WTC11 (cell line): ENCODE measurements at regions not wholly inside any gene's neighbourhood (a gene's known extent, or its start where the extent isn't known, plus 50 kb on each side); places are given as distances from the start of the nearest gene placed in this dataset.

Source experiments
- ATAC-seq: fragments of 200-7000 bp; cut with Tn5 transposase; 2 replicates; pipeline ENCODE4 v1.10.0; 2021; ENCODE audit warnings: mild to moderate bottlenecking, moderate library complexity
- CTCF ChIA-PET: fragments of 300-600 bp; sonication (Branson Sonifier 250); formaldehyde crosslinking; loops from one replicate; lab custom pipeline; 2021; ENCODE audit warnings: antibody characterized with exemption; lab: Charles Lee
- POLR2A ChIA-PET: fragments of 350-600 bp; sonication (Branson Sonifier 250); formaldehyde crosslinking; loops from one replicate; lab custom pipeline; 2021; ENCODE audit warnings: antibody characterized with exemption; lab: Charles Lee
- DNase-seq: peaks from one replicate; pipeline ENCODE4 v3.0.0; 2021; ENCODE audit warnings: low spot score
- H3K27ac Mint-ChIP-seq: 2 replicates; pipeline ENCODE4 v1.8.0; 2021; ENCODE audit warnings: mixed read lengths
- H3K27me3 Mint-ChIP-seq: 2 replicates; pipeline ENCODE4 v1.8.0; 2021; ENCODE audit warnings: low read depth, mild to moderate bottlenecking, moderate library complexity, mixed read lengths
- H3K36me3 Mint-ChIP-seq: 2 replicates; pipeline ENCODE4 v1.8.0; 2021; ENCODE audit warnings: mixed read lengths
- H3K4me1 Mint-ChIP-seq: 2 replicates; pipeline ENCODE4 v1.8.0; 2022; ENCODE audit warnings: mixed read lengths
- H3K4me3 Mint-ChIP-seq: 2 replicates; pipeline ENCODE4 v1.8.0; 2021; ENCODE audit warnings: mild to moderate bottlenecking, moderate library complexity, mixed read lengths
- H3K9me3 Mint-ChIP-seq: 2 replicates; pipeline ENCODE4 v1.8.0; 2021; ENCODE audit warnings: mixed read lengths
- CREB1 ChIP-seq: sonication (generic); formaldehyde crosslinking; IDR thresholded peaks from 2 replicates; pipeline ENCODE4 v1.8.0; 2023; ENCODE audit warnings: mild to moderate bottlenecking, missing genetic modification reagents
- E2F4 ChIP-seq: sonication (generic); formaldehyde crosslinking; IDR thresholded peaks from 2 replicates; pipeline ENCODE4 v1.8.1; 2022; ENCODE audit warnings: low read depth, mild to moderate bottlenecking, moderate library complexity, missing genetic modification reagents, borderline replicate concordance
- ELF4 ChIP-seq: sonication (generic); formaldehyde crosslinking; IDR thresholded peaks from 2 replicates; pipeline ENCODE4 v1.8.1; 2022; ENCODE audit warnings: low read depth, mild to moderate bottlenecking, moderate library complexity, missing genetic modification reagents
- EMX1 ChIP-seq: fragments of 250-450 bp; sonication (Bioruptor Pico); IDR thresholded peaks from 2 replicates; pipeline ENCODE4 v1.8.0; 2021; ENCODE audit warnings: mild to moderate bottlenecking
- FOXP1 ChIP-seq: sonication (generic); formaldehyde crosslinking; IDR thresholded peaks from 2 replicates; pipeline ENCODE4 v1.8.0; 2022; ENCODE audit warnings: missing genetic modification reagents, mild to moderate bottlenecking, moderate library complexity, borderline replicate concordance
- GABPB1 ChIP-seq: sonication (generic); formaldehyde crosslinking; IDR thresholded peaks from 2 replicates; pipeline ENCODE4 v1.8.1; 2023; ENCODE audit warnings: mild to moderate bottlenecking, missing genetic modification reagents
- GTF2I ChIP-seq: fragments of 250-450 bp; sonication (Bioruptor Pico); conservative IDR thresholded peaks from 2 replicates; pipeline ENCODE4 v1.4.0; 2021; ENCODE audit warnings: mild to moderate bottlenecking
- MLX ChIP-seq: sonication (generic); formaldehyde crosslinking; IDR thresholded peaks from 2 replicates; pipeline ENCODE4 v1.8.1; 2023; ENCODE audit warnings: mild to moderate bottlenecking, missing genetic modification reagents, moderate library complexity
- NFATC4 ChIP-seq: fragments of 250-450 bp; sonication (Bioruptor Pico); IDR thresholded peaks from 2 replicates; pipeline ENCODE4 v1.9.0; 2021; ENCODE audit warnings: mild to moderate bottlenecking
- NFE2L1 ChIP-seq: sonication (generic); formaldehyde crosslinking; IDR thresholded peaks from 2 replicates; pipeline ENCODE4 v1.8.1; 2023; ENCODE audit warnings: missing genetic modification reagents
- NR3C1 ChIP-seq: sonication (generic); formaldehyde crosslinking; conservative IDR thresholded peaks from 2 replicates; pipeline ENCODE4 v1.8.1; 2023; ENCODE audit warnings: low read depth, mild to moderate bottlenecking, missing genetic modification reagents
- PRRX2 ChIP-seq: fragments of 250-450 bp; sonication (Bioruptor Pico); IDR thresholded peaks from 2 replicates; pipeline ENCODE4 v1.8.0; 2021; ENCODE audit warnings: mild to moderate bottlenecking
- RORB ChIP-seq: fragments of 250-450 bp; sonication (Bioruptor Pico); IDR thresholded peaks from 2 replicates; pipeline ENCODE4 v1.9.0; 2021; ENCODE audit warnings: mild to moderate bottlenecking
- SMAD3 ChIP-seq: sonication (generic); formaldehyde crosslinking; IDR thresholded peaks from 2 replicates; pipeline ENCODE4 v1.8.0; 2022; ENCODE audit warnings: missing genetic modification reagents, mild to moderate bottlenecking, borderline replicate concordance
- SOX15 ChIP-seq: fragments of 250-450 bp; sonication (Bioruptor Pico); IDR thresholded peaks from 2 replicates; pipeline ENCODE4 v1.9.0; 2021; ENCODE audit warnings: mild to moderate bottlenecking
- TEAD4 ChIP-seq: sonication (generic); formaldehyde crosslinking; IDR thresholded peaks from 2 replicates; pipeline ENCODE4 v1.8.0; 2022; ENCODE audit warnings: mild to moderate bottlenecking, missing genetic modification reagents
- ZNF121 ChIP-seq: sonication (generic); formaldehyde crosslinking; IDR thresholded peaks from 2 replicates; pipeline ENCODE4 v1.8.0; 2023; ENCODE audit warnings: missing genetic modification reagents
- ZNF396 ChIP-seq: fragments of 250-450 bp; sonication (Bioruptor Pico); IDR thresholded peaks from 2 replicates; pipeline ENCODE4 v1.8.0; 2021; ENCODE audit warnings: mild to moderate bottlenecking, moderate library complexity, borderline replicate concordance
- TF ChIP-seq, protein P1 (sequence below): sonication (generic); formaldehyde crosslinking; IDR thresholded peaks from 2 replicates; pipeline ENCODE4 v1.8.1; 2023; ENCODE audit warnings: mild to moderate bottlenecking, moderate library complexity, missing genetic modification reagents
- TF ChIP-seq, protein P2 (sequence below): fragments of 250-450 bp; sonication (Bioruptor Pico); IDR thresholded peaks from 2 replicates; pipeline ENCODE4 v2.1.2; 2022; ENCODE audit warnings: mild to moderate bottlenecking, moderate library complexity
- TF ChIP-seq, protein P3 (sequence below): sonication (generic); formaldehyde crosslinking; IDR thresholded peaks from 2 replicates; pipeline ENCODE4 v1.8.0; 2022; ENCODE audit warnings: mild to moderate bottlenecking, missing genetic modification reagents

- ChIA-PET CTCF (no interaction called here), POLR2A (no interaction called here)
- no peak overlapping the region for H3K4me3 Mint-ChIP-seq
- 0 out of 2 replicates have a peak, but pooled peaks cover 3% of the 10 kb centered on the region for H3K36me3 Mint-ChIP-seq
- no peak for DNase-seq
- H3K27ac Mint-ChIP-seq: no peak overlapping the region
- H3K9me3 Mint-ChIP-seq: 0 out of 2 replicates have a peak, but pooled peaks cover 5% of the 10 kb centered on the region
- ATAC-seq: no peak
- H3K4me1 Mint-ChIP-seq: peaks cover 19% of the 10 kb centered on the region
- TF ChIP-seq E2F4 (CRISPR knock-in tag): no peak
- no peak for TF ChIP-seq FOXP1 (CRISPR knock-in tag)
- TF ChIP-seq ELF4 (CRISPR knock-in tag): no peak
- TF ChIP-seq RORB (CRISPR knock-in tag): no peak
- TF ChIP-seq NFE2L1: no peak
- TF ChIP-seq, protein P1, sequence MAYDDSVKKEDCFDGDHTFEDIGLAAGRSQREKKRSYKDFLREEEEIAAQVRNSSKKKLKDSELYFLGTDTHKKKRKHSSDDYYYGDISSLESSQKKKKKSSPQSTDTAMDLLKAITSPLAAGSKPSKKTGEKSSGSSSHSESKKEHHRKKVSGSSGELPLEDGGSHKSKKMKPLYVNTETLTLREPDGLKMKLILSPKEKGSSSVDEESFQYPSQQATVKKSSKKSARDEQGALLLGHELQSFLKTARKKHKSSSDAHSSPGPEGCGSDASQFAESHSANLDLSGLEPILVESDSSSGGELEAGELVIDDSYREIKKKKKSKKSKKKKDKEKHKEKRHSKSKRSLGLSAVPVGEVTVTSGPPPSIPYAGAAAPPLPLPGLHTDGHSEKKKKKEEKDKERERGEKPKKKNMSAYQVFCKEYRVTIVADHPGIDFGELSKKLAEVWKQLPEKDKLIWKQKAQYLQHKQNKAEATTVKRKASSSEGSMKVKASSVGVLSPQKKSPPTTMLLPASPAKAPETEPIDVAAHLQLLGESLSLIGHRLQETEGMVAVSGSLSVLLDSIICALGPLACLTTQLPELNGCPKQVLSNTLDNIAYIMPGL: no peak
- TF ChIP-seq ZNF121 (CRISPR knock-in tag): no peak
- TF ChIP-seq SMAD3 (CRISPR knock-in tag): no peak
- no peak for TF ChIP-seq NFATC4 (CRISPR knock-in tag)
- TF ChIP-seq, protein P2, sequence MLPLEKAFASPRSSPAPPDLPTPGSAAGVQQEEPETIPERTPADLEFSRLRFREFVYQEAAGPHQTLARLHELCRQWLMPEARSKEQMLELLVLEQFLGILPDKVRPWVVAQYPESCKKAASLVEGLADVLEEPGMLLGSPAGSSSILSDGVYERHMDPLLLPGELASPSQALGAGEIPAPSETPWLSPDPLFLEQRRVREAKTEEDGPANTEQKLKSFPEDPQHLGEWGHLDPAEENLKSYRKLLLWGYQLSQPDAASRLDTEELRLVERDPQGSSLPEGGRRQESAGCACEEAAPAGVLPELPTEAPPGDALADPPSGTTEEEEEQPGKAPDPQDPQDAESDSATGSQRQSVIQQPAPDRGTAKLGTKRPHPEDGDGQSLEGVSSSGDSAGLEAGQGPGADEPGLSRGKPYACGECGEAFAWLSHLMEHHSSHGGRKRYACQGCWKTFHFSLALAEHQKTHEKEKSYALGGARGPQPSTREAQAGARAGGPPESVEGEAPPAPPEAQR (CRISPR knock-in tag): no peak
- no peak for TF ChIP-seq NR3C1 (CRISPR knock-in tag)
- no peak for TF ChIP-seq SOX15 (CRISPR knock-in tag)
- no peak for TF ChIP-seq TEAD4 (CRISPR knock-in tag)
- no peak for TF ChIP-seq GABPB1 (CRISPR knock-in tag)
- no peak for TF ChIP-seq GTF2I (CRISPR knock-in tag)
- no peak for TF ChIP-seq MLX (CRISPR knock-in tag)
- TF ChIP-seq, protein P3, sequence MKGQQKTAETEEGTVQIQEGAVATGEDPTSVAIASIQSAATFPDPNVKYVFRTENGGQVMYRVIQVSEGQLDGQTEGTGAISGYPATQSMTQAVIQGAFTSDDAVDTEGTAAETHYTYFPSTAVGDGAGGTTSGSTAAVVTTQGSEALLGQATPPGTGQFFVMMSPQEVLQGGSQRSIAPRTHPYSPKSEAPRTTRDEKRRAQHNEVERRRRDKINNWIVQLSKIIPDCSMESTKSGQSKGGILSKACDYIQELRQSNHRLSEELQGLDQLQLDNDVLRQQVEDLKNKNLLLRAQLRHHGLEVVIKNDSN (CRISPR knock-in tag): no peak
- TF ChIP-seq EMX1 (CRISPR knock-in tag): no peak
- TF ChIP-seq PRRX2: no peak
- H3K27me3 Mint-ChIP-seq: peaks cover 41% of the 10 kb centered on the region
These were observed 337.0 kb downstream of the OMA1 start for GRCh38 chr1:58209575-58209974.

GRCh38 chr1:58206749-58207148, 339.8 kb downstream of the OMA1 start:
- 0 out of 2 replicates have a peak, but pooled peaks cover 5% of the 10 kb centered on the region for H3K9me3 Mint-ChIP-seq
- no peak for ATAC-seq
- no peak overlapping the region for H3K27ac Mint-ChIP-seq
- no peak overlapping the region for H3K4me3 Mint-ChIP-seq
- H3K36me3 Mint-ChIP-seq: 0 out of 2 replicates have a peak, but pooled peaks cover 3% of the 10 kb centered on the region
- no peak for DNase-seq
- ChIA-PET CTCF (no interaction called here), POLR2A (no interaction called here)
- TF ChIP-seq SMAD3 (CRISPR knock-in tag) (no peak), CREB1 (no peak), ZNF396 (CRISPR knock-in tag) (no peak)
- peaks cover 19% of the 10 kb centered on the region for H3K27me3 Mint-ChIP-seq
- H3K4me1 Mint-ChIP-seq: peaks cover 11% of the 10 kb centered on the region
